ENCODE measurements at regions not wholly inside any gene's neighbourhood (a gene's known extent, or its start where the extent isn't known, plus 50 kb on each side); places are given as distances from the start of the nearest gene placed in this dataset.

DNA sequence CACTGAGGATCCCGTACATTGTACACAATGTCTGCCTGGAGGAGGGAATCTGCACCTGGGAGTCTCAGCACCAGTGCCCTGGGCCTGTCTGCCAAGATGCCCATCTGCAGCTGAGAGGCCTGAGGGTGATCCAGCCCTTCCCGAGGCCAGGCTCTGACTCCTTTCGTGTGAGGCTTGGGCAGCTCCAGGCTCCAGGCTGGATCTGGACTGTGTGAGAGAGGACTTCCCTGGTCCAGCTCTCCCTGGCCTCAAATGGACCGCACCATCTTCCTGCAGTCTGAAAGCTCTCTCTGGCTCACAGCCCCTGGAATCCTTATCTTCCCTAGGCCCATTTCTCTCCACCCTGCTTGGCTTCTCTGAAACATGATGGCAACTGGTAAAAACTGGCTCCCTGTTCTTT, 324.6 kb downstream of the DYSF start:
- H3K27ac ChIP-seq (ENCODE audit: low read depth), result no peak overlapping the region
- H3K4me1 ChIP-seq (ENCODE audit: insufficient read depth), result no peaks in the 10 kb centered on the region
- DNase-seq (ENCODE audit: extremely low spot score), result no peak
- no peak overlapping the region for H3K4me3 ChIP-seq (ENCODE audit: low read depth, low read length)
- 92% methylated on average over 4 of the region's 4 CpGs for WGBS
- no peaks in the 10 kb centered on the region for H3K36me3 ChIP-seq (ENCODE audit: insufficient read depth)

DNA sequence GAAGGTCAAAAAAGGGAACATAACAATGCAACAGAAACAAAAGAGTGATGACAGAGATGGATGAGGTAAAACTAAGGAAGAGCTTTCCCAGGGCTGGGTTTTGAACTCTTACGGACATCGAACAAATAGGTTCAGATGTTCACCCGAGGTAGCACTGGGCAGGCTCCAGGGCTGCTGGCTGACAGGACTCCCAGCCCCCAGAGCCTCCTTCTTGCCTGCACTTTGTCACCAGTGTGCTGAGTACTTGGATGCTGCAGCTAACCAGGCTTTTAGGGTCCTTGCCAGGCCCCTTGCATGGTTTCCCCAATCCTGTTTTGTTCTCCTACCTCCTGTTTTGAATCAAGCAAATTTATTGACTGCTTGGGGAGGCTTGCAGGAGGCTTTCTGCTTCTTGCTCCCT, 322.9 kb downstream of the DYSF start:
- no peak for DNase-seq (ENCODE audit: extremely low spot score)
- H3K4me1 ChIP-seq (ENCODE audit: insufficient read depth), result no peaks in the 10 kb centered on the region
- H3K27ac ChIP-seq (ENCODE audit: low read depth), result no peak overlapping the region
- no peak overlapping the region for H3K4me3 ChIP-seq (ENCODE audit: low read depth, low read length)
- H3K36me3 ChIP-seq (ENCODE audit: insufficient read depth), result no peaks in the 10 kb centered on the region
- WGBS, result 73% methylated on average over 3 of the region's 3 CpGs

DNA sequence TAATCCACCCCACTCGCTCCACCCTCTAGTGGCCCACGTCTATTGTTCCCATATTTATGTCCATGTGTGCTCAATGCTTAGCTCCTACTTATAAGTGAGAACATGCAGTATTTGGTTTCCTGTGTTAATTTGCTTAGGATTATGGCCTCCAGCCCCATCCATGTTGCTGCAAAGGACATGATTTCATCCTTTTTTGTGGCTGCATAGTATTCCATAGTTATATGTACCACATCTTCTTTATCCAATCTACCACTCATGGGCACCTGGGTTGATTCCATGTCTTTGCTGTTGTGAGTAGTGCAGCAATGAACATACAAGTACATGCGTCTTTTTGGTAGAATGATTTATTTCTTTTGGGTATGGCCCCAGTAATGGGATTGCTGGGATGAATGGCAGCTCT, 319.9 kb downstream of the DYSF start:
- Histone ChIP-seq H3K4me1 (ENCODE audit: insufficient read depth) (no peaks in the 10 kb centered on the region), H3K36me3 (ENCODE audit: insufficient read depth) (no peaks in the 10 kb centered on the region), H3K27ac (ENCODE audit: low read depth) (no peak overlapping the region), H3K4me3 (ENCODE audit: low read depth, low read length) (no peak overlapping the region)
- 93% methylated on average over 3 of the region's 3 CpGs for WGBS
- no peak for DNase-seq (ENCODE audit: extremely low spot score)

DNA sequence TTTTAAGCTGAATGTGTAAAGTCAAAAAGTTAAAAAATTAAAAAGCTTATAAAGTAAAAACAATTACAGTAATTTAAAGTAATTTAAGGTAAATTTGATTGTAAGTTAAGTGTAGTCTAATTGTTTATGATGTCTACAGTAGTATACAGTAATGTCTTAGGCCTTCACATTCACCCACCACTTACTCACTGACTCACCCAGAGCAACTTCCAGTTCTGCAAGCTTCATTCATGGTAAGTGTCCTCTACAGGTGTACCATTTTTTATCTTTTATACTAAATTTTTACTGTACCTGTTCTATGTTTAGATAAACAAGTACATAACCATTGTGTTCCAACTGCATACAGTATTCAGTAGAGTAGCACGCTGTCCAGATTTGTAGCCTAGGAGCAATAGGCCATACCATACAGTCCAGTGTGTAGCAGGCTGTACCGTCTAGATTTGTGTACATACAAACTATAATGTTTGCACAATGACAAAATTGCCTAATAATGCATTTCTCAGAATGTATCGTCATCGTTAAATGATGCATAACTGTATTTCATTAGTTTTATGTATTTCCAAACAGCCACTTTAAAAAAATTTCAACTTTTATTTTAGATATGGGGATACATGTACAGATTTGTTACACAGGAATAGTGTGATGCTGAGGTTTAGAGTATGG, 319.3 kb downstream of the DYSF start:
- Histone ChIP-seq H3K4me1 (ENCODE audit: insufficient read depth) (no peaks in the 10 kb centered on the region), H3K27ac (ENCODE audit: low read depth) (no peak overlapping the region), H3K36me3 (ENCODE audit: insufficient read depth) (no peaks in the 10 kb centered on the region), H3K4me3 (ENCODE audit: low read depth, low read length) (no peak overlapping the region)
- no peak for DNase-seq (ENCODE audit: extremely low spot score)
- WGBS, result 94% methylated on average over 4 of the region's 4 CpGs

DNA sequence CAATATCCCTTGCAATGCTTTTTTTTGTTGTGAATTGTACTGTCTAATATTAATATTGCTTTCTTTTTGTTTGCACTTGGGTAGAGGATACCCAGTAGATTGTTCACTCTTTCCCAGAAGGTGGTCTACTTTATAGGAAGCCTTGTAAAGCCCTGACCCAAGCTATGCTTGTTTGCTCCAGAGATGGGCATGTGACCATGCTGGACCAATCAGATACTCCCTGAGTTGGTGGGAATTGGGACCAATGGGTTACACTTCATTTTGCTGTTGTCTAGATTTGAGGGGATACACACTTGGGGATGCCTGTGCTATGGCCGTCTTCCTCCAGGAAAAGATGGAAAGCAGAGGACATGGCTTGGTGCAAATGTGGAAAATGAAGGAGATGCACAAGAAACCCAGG, 314.3 kb downstream of the DYSF start:
- Histone ChIP-seq H3K4me3 (ENCODE audit: low read depth, low read length) (no peak overlapping the region), H3K36me3 (ENCODE audit: insufficient read depth) (no peaks in the 10 kb centered on the region), H3K27ac (ENCODE audit: low read depth) (no peak overlapping the region), H3K4me1 (ENCODE audit: insufficient read depth) (no peaks in the 10 kb centered on the region)
- 92% methylated on average over 1 of the region's 1 CpG for WGBS
- no peak for DNase-seq (ENCODE audit: extremely low spot score)

DNA sequence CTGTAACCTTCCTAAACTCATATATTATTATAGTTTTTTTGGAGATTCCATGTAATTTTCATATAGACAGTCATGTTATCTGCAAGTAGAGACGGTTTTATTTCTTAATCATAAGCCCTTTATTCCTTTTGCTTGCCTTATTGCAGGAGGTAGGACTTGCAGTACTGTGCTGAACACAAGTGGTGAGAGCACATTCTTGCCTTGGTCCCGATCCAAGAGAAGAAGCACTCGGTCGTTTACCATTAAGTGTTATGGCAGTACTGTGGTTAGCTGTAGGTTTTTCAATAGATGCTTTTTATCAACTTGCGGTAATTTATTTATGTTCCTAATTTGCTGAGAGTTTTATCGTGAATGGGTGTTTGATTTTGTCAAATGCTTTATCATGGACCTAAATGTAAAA, 305.7 kb downstream of the DYSF start:
- DNase-seq (ENCODE audit: extremely low spot score), result no peak

DNA sequence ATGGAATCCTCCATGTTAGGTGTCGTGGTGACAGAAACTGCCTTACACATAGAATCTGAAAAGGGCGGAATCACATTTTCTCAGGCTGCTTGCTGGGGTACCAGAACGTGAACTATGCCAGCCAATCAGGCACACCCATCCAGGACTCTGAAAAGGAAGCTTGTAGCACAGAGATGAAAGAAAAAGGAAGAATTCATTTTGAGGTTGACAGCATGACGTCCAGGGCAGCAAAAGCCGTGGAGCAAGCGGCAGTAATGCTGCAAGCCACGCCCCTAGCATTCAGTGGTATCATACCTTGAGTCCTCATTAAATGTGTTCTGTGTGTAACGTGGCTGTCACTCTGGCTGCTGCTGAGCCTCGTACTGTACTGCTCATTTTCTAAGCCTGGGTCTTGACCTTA, 304.0 kb downstream of the DYSF start:
- no peak for DNase-seq (ENCODE audit: extremely low spot score)
- no peak overlapping the region for H3K4me3 ChIP-seq (ENCODE audit: low read depth, low read length)
- H3K36me3 ChIP-seq (ENCODE audit: insufficient read depth), result no peaks in the 10 kb centered on the region
- 80% methylated on average over 9 of the region's 9 CpGs for WGBS
- H3K4me1 ChIP-seq (ENCODE audit: insufficient read depth), result no peaks in the 10 kb centered on the region
- H3K27ac ChIP-seq (ENCODE audit: low read depth), result no peak overlapping the region

More for the DNA sequence above, 305.7 kb downstream of the DYSF start:
- Histone ChIP-seq H3K36me3 (ENCODE audit: insufficient read depth) (no peaks in the 10 kb centered on the region), H3K4me3 (ENCODE audit: low read depth, low read length) (no peak overlapping the region), H3K4me1 (ENCODE audit: insufficient read depth) (no peaks in the 10 kb centered on the region), H3K27ac (ENCODE audit: low read depth) (no peak overlapping the region)
- WGBS, result 50% methylated on average over 6 of the region's 6 CpGs

DNA sequence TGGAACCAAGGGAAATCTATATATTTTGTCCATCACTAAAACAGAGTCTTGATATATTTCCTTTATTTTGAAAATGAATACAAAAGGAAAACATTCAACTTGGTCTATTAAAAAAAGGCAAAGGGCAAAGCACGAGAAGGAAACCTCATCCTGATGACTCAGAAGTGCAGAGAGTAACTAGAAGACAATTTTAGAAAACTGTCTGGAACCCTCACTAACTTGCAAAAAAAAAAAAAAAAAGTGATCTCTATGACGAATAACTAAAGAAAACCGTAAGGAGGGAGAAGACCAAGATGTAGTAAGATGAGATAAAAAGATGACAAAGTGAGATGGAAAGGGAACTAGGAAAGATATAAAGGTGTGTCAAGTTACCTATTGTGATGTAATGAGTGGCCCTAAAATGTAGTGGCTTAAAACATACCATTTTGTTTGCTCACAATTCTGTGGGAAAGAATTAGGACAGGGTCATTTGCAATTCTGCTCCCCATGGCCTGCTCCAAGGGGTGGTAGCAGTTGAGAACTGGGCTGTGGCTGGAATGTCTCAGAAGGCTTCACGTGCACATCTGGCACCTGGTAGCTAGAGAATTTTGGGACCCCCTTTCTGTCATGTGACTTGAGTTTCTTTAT, 303.0 kb downstream of the DYSF start:
- Histone ChIP-seq H3K4me3 (ENCODE audit: low read depth, low read length) (no peak overlapping the region), H3K36me3 (ENCODE audit: insufficient read depth) (no peaks in the 10 kb centered on the region), H3K27ac (ENCODE audit: low read depth) (no peak overlapping the region), H3K4me1 (ENCODE audit: insufficient read depth) (no peaks in the 10 kb centered on the region)
- DNase-seq (ENCODE audit: extremely low spot score), result no peak
- 65% methylated on average over 4 of the region's 4 CpGs for WGBS

DNA sequence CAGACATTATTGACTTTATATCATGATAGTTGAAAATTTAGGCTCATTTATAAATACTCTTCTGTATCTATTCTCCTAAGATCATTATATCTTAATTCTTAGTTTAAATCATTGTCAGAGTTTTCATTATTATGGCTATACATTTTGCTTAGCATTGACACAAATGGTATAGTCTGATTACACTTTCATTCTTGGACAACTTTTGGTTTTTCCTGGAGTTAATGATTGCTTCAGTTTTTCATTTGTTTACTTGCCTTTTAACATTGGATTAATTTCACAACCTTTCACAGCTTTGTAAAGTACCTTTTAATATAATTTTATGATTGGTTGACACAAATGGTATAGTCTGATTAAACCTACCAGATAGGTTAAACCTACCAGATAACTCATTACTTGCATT, 298.2 kb downstream of the DYSF start:
- Histone ChIP-seq H3K36me3 (ENCODE audit: insufficient read depth) (no peaks in the 10 kb centered on the region), H3K4me1 (ENCODE audit: insufficient read depth) (peaks cover 2% of the 10 kb centered on the region), H3K4me3 (ENCODE audit: low read depth, low read length) (no peak overlapping the region), H3K27ac (ENCODE audit: low read depth) (no peak overlapping the region)
- no peak for DNase-seq (ENCODE audit: extremely low spot score)

DNA sequence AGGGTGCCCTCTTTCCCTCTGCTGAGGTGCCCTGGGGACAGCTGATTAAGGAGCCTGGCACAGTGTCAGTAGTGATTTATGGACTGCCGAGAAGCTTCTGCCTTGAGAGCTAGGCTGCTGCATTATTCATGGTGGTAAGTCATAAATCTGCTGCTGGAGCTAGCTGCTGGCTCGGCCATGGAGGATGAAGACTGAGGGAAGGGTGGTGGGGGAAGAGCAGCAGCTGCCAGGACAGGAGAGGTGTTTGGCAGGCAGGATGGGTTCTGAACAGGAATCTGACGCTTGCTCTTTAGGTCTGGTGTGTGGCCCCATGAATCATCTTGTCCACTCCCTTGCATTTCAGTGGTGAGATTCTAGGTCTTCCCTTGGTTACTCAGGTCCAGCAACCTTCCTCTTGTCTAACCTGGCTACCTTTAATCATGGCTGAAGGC, 296.3 kb downstream of the DYSF start:
- no peak for DNase-seq (ENCODE audit: extremely low spot score)
- H3K36me3 ChIP-seq (ENCODE audit: insufficient read depth), result no peaks in the 10 kb centered on the region
- H3K27ac ChIP-seq (ENCODE audit: low read depth), result no peak overlapping the region
- H3K4me1 ChIP-seq (ENCODE audit: insufficient read depth), result peaks cover 2% of the 10 kb centered on the region
- 31% methylated on average over 3 of the region's 3 CpGs for WGBS
- H3K4me3 ChIP-seq (ENCODE audit: low read depth, low read length), result no peak overlapping the region

DNA sequence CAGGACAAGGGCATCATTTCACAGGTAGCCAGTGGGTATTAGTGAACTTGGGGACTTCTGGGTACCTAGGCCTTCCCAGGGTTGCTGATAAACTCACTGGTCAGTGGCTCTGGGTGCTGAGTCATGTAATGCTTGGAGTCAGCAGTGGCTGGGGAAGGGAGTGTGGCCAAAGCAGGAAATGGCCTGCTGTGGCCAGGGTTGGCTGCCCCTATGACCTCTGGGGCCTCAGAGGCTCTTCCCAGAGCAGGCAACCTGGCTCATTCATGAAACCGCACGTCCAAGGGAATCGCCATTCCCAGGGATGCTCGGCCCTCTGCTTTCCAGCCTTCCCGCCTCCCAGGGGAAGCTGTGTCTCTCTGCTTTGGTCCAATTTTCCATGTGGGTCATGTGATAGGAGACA, 294.9 kb downstream of the DYSF start:
- H3K27ac ChIP-seq (ENCODE audit: low read depth), result no peak overlapping the region
- DNase-seq (ENCODE audit: extremely low spot score), result no peak
- H3K36me3 ChIP-seq (ENCODE audit: insufficient read depth), result no peaks in the 10 kb centered on the region
- no peak overlapping the region for H3K4me3 ChIP-seq (ENCODE audit: low read depth, low read length)
- H3K4me1 ChIP-seq (ENCODE audit: insufficient read depth), result peaks cover 2% of the 10 kb centered on the region
- WGBS, result 86% methylated on average over 5 of the region's 5 CpGs

DNA sequence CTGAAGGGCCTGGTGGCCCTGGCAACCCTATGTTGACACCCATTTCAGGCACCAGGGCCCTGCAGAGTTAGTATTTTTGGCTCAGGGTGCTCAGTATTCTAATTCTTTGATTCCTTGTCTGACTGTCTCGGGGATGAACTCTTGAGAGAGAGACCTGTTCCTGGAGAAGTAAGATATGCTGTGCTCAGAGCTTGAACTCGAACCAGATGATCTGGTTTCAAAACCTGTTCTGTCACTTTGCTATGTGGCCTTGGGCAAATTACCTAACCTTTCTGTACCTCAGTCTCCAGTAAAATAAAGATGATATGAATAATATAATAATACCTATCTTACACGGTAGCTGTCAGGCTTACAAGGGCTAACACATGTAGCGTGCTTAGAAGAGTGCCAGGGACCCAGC, 294.2 kb downstream of the DYSF start:
- H3K4me1 ChIP-seq (ENCODE audit: insufficient read depth), result peaks cover 2% of the 10 kb centered on the region
- 86% methylated on average over 4 of the region's 4 CpGs for WGBS
- peak overlapping the region; percentile 12 for H3K27ac ChIP-seq (ENCODE audit: low read depth)
- no peaks in the 10 kb centered on the region for H3K36me3 ChIP-seq (ENCODE audit: insufficient read depth)
- no peak for DNase-seq (ENCODE audit: extremely low spot score)
- H3K4me3 ChIP-seq (ENCODE audit: low read depth, low read length), result no peak overlapping the region

DNA sequence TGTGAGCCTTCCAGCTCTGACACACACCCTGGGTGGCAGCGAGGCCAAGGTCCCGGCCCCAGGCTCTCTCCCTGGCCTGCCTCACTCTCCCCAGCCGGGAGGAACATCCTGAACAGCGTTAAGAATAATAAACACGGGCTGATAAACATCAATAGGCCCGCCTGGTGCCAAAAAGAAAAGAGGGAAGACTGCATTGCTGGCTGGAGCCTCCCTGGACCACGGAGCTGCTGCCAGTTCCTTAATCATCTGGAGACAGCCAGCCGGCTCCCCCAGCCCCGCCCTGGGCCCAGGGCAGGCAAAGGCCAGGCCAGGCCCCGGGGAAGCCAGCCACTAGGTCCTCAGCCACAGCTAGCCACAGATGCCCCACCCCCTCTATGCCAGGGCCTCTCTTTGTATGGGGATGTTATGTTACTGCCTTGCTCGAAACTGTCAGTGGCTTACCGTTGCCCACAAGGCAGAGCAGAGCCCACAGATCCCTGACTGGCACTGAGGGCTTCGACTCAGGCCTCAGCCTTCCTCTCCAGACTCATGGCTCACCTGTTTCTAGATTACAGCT, 293.7 kb downstream of the DYSF start:
- DNase-seq (ENCODE audit: extremely low spot score), result no peak
- WGBS, result 17% methylated on average over 13 of the region's 13 CpGs
- Histone ChIP-seq H3K4me1 (ENCODE audit: insufficient read depth) (peaks cover 2% of the 10 kb centered on the region), H3K36me3 (ENCODE audit: insufficient read depth) (no peaks in the 10 kb centered on the region), H3K4me3 (ENCODE audit: low read depth, low read length) (no peak overlapping the region), H3K27ac (ENCODE audit: low read depth) (peak overlapping the region; percentile 12)

DNA sequence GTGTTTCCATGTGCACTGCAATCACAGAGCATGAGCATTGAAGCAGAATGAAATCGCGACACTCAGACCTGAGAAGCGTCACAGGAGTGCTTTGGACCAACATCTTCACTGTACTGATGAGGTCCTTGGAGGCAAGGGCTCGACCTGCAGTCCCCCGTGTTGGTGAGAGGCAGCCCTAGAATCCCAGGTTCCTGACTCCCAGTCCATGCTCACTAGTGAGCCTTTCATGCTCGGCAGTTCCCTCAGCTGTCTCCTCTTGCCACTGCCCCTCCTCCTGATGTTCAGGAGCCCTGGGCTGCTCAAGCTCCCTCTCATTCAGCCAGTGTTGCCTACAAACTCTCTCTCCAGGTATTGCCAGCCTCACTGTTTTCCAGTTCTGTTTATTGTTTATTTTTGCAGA, 291.4 kb downstream of the DYSF start:
- no peak overlapping the region for H3K27ac ChIP-seq (ENCODE audit: low read depth)
- H3K4me1 ChIP-seq (ENCODE audit: insufficient read depth), result peaks cover 2% of the 10 kb centered on the region
- H3K36me3 ChIP-seq (ENCODE audit: insufficient read depth), result no peaks in the 10 kb centered on the region
- H3K4me3 ChIP-seq (ENCODE audit: low read depth, low read length), result no peak overlapping the region
- no peak for DNase-seq (ENCODE audit: extremely low spot score)
- 87% methylated on average over 6 of the region's 6 CpGs for WGBS

All from urinary bladder (tissue), 3 donors.